Medulla oblongata (tissue), 1 donor: ENCODE measurements at regions not wholly inside any gene's neighbourhood (a gene's known extent, or its start where the extent isn't known, plus 50 kb on each side); places are given as distances from the start of the nearest gene placed in this dataset.

ENCODE experiments used
- DNase-seq: peaks from one replicate; pipeline ENCODE4 v3.0.0-alpha.2; 2015; ENCODE audit errors: extremely low spot score

DNA sequence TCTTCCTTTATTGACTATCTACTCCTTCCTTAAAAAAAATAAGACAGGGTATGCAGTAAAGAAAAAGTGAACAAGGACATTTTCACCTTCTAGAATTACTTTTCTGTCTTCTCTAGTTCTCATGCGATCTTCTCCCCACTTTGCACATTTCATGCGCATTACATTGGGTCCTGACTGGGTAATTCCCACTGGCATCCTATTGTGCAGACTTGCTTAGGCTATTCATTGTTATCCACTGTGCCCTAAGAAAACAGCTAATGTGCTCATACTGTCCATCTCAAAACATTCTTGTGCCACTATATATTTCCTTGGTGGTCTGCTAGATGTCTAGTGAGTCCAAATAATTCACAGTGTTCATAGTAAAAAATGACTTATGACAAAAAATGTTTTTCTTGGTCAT lies 447.4 kb upstream of the ROBO1 start:
- DNase-seq: no peak

DNA sequence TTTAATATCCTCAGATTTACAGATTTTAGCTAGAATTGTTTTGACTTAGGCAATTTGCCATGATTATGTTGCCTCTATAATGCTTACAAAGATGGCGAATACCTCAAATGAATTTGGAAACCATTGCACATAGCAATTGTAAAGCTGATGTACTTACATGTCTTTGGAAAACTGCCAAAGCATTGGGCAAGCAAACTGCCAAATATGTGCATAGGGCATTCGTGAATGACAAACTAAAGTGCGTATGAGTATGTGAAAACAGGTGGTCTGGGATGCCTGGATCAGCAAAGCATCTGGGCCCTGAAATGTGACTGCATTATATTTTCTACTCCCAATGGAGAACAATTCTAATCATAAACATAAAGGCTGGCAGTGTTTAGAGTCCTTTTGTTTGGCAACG lies 445.3 kb upstream of the ROBO1 start:
- DNase-seq: no peak

DNA sequence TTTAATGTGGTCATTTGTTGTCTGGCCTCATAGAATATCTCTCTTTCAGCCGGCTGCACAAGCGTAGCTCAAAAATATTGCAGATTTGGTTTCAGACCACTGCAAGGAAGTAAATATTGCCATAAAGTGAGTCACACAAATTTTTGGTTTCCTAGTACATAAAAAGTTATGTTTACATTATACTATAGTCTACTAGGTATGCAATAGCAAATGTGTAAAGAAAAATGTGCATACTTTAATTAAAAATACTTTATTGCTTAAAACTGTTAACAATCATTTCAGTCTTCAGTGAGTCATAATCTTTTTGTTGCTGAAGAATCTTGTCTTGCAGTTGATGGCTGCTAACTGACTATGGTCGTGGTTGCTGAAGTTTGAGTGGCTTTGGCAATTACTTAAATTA lies 425.1 kb upstream of the ROBO1 start:
- DNase-seq: no peak

DNA sequence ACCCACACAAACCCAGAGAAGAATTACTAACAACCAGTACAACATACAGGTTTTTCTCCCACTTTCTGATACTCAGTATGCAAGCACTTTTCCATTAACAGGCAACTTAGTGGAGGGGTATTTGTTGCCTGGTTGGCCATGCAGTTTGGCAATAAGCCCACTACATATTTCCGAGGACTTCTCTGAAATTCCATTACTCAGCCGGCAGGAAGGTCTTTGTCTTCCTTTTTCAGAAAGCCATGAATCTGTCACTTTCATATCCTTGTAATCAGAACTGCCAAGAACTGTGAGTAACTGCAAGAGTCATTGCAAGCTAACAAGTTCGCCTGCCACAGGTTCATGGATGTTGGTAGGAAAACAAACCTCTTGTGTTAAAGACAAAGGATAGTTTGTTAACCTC lies 422.3 kb upstream of the ROBO1 start:
- DNase-seq: no peak

DNA sequence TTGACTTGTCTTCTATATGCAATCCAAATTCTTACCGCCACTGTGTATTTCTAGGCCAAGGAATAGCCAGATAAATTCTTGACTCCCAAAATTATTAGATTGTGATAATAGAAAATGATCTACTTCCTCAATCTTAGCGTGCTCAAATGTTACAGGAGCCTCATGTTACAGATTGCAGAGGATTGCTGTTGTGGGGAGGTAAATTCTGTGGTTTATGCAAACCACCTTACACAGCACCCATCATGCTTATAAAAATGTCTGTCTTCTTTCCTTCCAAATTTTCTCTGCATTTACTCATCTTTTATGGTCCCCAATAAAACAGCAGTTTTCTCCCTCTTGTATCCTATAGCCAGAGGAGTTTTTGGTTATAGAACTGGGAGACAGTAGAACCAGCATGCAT lies 420.2 kb upstream of the ROBO1 start:
- DNase-seq: no peak

DNA sequence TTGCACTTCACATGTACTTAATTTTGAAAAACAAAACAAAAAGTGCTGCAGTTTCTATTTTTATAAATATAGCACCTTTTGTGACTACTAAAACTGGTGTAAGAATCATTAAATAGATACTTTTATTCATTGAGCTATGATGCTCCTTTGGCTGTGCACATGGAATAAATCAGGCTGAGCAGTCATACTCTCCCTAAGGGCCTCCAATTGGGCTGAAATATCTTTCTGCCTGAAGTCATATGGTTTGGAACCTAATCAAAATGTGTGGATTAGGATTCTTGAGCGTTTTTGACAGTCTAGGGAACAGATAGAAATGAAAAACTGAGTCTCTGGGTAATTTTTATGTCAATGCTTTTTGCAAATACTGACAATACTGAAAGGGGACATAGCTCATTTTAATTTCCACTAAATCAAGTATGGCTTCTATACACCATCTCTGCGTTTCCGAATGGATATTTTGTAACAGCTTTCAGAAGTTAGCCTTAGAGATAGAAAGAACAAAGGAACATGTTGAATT lies 392.2 kb upstream of the ROBO1 start:
- DNase-seq: no peak

DNA sequence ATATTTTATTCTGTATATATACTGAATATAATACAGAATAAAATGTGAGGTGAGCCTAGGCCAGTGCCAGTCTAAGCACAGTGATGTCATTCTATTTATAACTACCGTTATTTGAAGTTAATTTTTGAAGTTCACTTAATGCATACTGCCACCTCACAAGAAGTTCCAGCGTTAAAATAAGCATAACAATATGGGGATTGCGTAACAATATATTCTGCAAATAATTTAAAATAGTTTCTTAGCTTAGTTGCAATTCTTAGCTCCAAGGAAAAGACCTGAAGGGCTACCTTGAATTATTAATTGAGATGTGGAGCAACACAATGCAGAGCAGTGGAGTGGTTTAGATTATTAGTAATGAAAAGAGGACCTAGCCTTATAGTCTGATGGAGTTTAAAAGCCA lies 390.5 kb upstream of the ROBO1 start:
- no peak for DNase-seq

DNA sequence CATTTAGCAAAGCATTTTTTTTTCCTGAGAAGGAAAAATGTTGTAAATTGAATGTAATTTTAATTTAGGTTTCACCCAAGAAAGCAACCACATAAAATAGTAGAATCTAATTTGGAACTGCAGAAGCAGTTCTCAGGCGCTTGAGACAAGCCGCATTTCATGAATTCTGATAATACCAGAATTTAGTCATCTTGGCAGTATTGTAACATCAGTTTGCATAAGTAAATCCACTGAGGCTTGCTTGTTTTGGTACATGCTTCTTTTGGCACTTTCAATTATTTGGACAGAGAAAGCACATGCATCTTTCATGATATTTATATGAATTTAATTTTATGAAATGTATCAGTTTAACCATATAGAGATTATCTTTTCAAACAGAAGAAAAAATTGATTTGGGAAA lies 389.7 kb upstream of the ROBO1 start:
- DNase-seq: no peak

DNA sequence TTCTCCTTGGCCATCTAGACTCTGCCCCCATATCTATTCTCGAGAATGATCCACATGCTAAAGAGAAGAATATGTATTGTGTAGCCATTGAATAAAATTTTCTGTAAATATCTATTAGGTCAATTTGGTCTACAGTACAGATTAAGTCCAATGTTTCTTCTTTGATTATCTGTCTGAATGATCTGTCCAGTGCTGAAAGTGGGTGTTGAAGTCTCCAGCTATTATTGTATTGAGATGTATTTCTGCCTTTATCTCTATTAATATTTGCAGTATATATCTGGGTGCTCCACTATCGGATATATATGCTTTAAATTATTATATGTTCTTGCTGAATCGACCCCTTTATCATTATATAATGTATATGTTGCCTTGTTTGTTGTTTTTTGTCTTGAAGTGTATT lies 384.9 kb upstream of the ROBO1 start:
- DNase-seq: no peak

DNA sequence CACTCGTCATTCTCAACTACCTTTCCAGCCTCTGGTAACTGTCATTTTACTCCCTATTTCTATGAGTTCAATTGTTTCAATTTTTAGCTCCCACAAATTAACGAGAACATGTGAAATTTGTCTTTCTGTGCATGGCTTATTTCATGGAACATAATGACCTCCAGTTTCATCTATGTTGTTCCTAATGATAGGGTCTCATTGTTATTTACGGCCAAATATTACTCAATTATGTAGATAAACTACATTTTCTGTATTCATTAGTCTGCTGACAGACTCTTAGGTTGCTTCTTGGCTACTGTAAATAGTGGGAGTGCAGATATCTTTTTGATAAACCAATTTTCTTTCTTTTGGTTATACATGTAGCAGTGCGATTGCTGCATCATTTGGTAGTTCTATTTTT lies 374.9 kb upstream of the ROBO1 start:
- DNase-seq: no peak

DNA sequence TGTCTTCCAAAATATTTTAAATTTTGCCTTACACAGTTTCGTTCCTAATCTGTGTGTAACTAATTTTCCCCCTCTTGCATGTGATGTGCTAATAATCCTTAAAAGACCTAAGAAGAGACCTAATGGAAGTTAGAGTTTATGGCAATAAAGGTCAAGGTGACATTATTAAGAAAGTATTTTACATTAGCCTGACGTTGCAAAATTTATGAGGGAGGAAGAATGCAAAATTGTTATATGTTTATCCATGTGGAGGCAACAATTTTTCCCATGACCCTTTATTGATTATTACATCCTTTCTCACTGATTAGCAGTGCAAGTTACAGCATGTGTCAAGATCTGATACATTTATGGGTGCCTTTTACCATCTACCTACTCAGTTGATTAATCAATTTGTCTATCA lies 373.8 kb upstream of the ROBO1 start:
- DNase-seq: no peak

DNA sequence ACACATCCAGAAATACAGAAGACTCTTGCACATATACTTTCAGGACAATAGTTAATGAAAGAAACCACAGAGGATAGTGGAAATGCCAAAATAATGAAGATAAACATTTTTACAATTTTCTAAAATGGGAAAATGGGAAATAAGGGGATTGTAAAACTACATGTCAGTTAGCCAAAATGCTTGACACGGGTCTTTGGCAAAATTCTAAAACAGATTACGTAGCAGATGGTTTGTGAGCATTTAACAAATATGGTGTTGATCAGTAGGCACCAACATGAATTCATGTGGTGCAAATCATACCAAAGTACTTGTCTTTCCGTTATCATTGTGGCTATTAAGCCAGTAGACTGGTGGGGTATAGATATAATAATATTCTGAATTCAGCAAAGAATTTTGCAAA lies 348.5 kb upstream of the ROBO1 start:
- DNase-seq: no peak

DNA sequence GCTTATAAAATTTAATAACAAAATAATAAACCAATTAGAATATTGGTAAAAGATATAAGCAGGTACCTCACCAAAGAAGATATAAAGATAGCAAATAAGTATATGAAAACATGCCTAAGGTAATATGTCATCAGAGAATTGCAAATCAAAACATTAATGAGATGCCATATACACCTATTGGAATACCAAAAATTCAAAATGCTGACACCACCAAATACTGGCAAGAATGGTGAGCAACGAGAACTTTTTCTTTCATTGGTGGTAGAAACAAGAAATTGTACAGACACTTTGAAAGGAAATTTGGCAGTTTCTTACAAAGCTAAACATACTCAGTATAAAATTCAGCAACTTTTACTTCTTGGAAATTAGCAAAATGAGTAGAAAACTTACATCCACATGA lies 346.9 kb upstream of the ROBO1 start:
- DNase-seq: no peak

DNA sequence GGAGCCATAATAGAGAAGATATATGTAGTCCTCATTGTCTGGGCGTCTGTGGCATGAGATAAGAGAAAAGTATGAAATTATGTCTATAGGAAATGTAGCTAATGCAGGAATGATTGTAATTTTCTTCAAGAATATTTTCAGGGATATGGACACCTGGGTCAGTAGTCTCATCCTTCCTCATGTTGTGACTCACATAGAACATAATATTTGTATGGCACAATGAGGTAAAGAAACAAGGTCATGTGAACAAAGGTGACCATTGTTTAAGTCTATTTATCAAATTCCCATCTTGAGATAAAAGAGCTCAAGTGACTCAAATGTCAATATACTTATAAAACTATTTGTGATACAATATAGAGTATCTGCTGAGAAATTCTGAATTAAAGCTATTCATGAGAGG lies 345.5 kb upstream of the ROBO1 start:
- DNase-seq: no peak

DNA sequence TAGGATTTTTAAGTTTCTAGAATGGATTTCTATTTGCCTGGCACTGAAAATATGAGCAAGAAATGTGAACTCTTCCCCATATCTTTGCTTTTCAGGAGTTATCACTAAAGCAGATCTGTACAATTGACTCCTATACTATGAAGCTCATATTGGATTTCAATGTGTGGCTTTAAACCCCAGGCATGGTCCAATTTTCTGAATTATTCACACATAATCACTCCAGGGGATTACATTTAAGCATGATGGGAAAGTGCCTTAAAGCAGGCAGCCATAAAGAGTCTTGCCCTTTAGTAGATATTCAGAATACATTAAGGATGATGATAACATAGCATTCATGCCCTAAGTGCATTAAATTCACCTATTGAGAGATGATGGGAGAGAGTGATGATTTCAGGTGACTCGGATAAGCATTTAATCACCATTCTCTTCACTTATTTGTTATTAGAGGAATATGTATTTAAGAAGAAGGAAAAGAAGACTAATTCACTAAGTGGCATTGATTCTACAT lies 331.8 kb upstream of the ROBO1 start:
- DNase-seq: no peak

DNA sequence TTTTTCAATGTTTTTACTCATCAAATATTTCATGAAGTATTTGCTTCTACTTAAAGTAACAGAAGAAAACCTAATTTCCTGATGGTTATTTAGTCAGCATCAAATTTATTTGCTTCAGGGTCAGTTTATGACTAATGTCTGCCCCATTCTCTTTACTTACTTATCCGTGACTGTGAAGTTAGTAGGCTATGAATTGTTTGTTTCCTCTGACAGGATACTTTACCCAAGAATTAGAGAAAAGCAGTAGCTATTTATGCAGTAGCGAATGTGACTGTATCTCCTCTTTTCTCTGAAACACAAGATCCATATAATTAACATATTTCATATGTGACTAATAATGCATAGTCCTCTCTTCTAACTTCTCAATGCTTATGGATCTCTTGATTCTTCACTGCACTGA lies 329.9 kb upstream of the ROBO1 start:
- no peak for DNase-seq

DNA sequence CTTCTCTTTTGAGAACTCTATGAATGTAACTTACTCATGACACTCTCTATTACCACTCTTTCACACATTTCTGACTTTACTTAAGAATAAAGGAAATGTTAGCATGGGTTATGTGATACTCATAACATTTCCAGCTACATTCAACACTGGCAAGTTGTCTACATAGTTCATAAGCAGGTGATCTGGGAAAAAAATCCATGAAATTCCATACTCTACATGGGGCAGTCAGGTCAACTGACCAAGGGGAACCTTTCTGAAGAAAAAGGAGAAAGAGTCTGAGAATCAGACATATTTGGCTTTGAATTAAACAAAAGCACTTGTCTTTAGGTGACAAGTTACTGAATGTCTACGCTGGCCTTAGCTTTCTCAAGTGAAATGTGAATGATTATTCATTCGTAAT lies 329.1 kb upstream of the ROBO1 start:
- no peak for DNase-seq

DNA sequence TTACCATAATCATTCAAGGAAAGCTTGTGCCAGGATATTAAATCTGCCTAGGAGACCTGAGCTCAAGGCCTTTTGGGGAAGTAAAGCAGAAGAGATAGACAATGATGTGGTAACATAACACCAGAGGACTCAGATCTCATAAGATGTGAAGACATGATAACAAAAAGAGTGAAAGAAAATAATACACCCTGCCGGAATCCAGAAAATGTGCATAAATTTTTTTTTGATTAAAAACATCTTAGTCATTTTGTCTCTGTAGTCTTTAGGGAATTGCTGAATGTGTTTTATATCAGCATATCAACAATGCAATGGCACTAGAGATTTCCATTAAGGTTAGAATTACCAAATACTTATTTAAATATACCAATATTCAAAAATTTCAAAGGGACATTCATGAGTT lies 326.8 kb upstream of the ROBO1 start:
- DNase-seq: no peak

DNA sequence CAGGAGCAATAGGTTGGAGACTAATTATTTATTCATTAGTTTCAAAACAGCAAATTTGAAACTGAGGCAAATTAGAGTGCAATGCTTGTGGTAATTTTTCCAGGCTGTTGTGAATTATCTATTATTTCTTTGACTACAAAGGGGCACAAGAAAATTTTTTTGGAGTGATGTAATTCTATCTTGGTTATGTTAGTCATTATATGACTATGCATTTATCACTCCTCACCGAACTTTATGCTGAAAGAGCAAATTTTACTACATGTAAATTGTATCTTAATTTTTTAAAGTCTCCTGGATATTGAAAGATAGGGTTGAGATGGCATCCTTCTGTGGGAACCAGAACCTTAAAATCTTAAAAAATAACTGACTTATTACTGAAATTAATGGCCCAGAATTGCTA lies 320.0 kb upstream of the ROBO1 start:
- no peak for DNase-seq

DNA sequence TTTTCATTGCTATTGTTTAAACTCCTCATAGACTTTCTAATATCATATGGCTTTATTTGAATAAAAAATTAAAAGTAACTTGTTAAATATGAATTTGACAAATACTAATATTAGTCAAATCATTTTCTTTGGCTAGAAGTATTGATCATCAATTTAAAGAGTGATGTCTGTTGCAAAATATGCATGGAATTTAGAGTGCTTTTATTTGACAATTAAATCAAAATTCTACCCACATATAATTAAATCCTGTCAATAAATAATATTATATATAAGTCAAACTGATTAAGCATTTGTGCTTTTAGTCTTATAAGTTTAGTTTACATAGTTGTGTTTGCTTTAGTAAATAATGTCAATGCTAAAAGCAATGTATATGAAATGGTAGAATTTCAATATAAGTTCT lies 318.6 kb upstream of the ROBO1 start:
- DNase-seq: no peak

DNA sequence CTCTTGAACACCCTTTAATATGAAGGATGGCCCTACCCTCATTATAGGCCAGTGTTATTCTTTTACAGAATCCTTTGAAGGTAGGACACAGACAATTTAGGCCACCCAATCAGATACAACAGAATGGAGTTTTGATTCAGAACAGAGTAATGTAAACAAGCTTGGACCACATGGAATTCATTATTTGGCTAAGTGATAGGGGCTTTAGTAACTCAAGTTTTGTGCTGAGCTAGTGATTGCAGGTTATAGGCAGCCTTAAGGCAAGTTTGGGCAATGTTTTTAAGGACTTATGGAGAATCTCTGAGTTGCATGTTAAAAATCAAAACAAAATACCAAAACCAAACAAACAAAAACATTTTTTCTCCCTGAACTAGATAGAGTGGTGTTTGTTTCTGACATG lies 312.1 kb upstream of the ROBO1 start:
- DNase-seq: no peak

DNA sequence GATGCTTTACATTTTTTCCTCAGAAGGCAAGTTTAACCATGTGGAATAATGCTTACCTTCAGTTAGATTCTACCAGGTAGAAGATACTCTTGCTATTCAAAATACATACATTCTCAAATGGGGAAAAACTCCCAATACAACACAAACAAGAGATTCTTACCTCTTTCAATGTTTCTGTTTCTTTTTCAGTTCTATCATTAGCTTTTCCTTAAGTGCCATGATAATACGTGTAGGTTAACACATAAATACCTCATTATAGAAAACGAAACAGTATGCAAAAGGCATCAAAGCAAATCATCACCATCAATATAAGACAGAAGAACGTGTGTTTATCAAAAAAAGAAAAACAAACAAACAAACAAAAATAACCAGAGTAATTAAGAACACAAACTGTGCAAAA lies 300.7 kb upstream of the ROBO1 start:
- no peak for DNase-seq

DNA sequence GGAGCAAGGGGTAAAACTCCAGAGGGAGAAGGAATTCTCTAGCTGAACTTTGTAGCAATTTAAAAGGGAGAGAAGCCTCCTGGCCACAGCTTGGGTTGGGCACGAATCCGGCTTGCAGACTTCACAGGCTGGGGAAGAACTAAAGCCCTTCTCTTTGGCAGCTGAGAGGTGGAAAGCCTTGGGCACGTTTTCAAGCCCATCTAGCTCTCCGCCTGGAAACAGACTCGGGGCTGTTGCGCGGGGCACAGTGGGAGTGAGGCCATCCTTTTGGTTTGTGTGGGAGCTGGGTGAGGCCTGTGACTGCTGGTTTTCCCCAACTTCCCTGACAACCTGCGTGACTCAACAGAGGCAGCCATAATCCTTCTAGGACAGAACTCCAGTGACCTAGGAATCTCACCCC lies 295.7 kb upstream of the ROBO1 start:
- DNase-seq: no peak

DNA sequence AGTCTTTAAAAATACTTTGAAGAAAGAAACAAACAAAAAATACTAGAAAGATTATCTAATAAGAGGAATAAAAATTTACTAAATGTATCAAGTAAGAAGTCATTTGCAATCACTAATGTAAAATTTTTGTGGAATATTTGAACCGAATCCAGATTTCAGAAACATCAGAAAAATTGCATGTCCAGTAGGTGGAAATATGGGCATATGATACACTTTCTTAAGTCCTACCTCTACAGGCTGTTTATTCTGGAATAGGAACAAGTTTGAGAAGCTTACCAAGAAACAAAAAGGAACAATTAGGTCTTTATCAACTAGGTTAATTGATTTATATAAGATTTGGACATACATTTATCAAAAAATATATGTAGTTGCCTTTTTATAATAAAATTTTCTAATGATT lies 292.9 kb upstream of the ROBO1 start:
- no peak for DNase-seq

DNA sequence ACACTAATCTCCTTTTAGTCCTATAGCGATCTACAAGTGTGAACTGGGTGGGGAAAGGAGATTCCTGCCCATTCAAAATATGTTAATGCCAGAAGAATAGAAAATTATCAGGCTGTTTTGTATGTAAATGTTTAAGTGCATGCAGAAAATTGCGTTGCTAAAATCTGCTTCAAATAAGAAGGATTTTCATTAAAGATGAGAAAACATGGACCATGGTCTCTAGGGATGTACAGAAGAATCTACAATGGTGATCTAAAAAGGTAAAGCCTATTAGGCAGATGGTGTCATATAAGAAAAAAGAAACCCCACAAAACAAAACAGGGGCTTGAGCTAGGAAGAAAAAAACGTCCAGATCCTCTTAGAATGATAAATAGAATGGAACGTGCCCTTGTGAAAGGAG lies 287.5 kb upstream of the ROBO1 start:
- DNase-seq: no peak
